H1 (cell line): ENCODE measurements at regions not wholly inside any gene's neighbourhood (a gene's known extent, or its start where the extent isn't known, plus 50 kb on each side); places are given as distances from the start of the nearest gene placed in this dataset.

ENCODE experiments used
- BRCA1 ChIP-seq: IDR thresholded peaks from 2 replicates; pipeline ENCODE4 v1.6.1; 2012; ENCODE audit warnings: low read depth, low read length, improper control_type of control experiment
- CREB1 ChIP-seq: IDR thresholded peaks from 2 replicates; pipeline ENCODE4 v1.6.1; 2012; ENCODE audit warnings: inconsistent platforms
- EP300 ChIP-seq, 2 experiments: IDR thresholded peaks; 1 replicate in 1 of 2; 2 replicates in 1 of 2; pipeline ENCODE4 v1.6.1; 2011 to 2012; ENCODE audit warnings: low read depth in 2 of 2, low read length in 2 of 2, mild to moderate bottlenecking in 2 of 2, borderline replicate concordance in 1 of 2, inconsistent platforms in 1 of 2, moderate library complexity in 1 of 2
- NRF1 ChIP-seq: IDR thresholded peaks from 2 replicates; pipeline ENCODE4 v1.6.1; 2011; ENCODE audit warnings: mild to moderate bottlenecking, low read depth, low read length, improper control_type of control experiment
- POLR2A ChIP-seq, 2 experiments: IDR thresholded peaks; 1 replicate in 1 of 2; 2 replicates in 1 of 2; pipeline ENCODE4 v1.6.1; 2011; ENCODE audit warnings: low read depth in 2 of 2, low read length in 2 of 2, mild to moderate bottlenecking in 2 of 2; ENCODE audit errors: control extremely low read depth in 1 of 2
- POLR2AphosphoS5 ChIP-seq: IDR thresholded peaks from 2 replicates; pipeline ENCODE4 v1.6.1; 2011; ENCODE audit warnings: low read depth, low read length
- RFX5 ChIP-seq: IDR thresholded peaks from 2 replicates; pipeline ENCODE4 v1.6.1; 2011; ENCODE audit warnings: low read depth, low read length, improper control_type of control experiment, borderline replicate concordance
- SRF ChIP-seq: IDR thresholded peaks from 2 replicates; pipeline ENCODE4 v1.6.1; 2011; ENCODE audit warnings: mild to moderate bottlenecking, low read depth, low read length, moderate library complexity
- TAF1 ChIP-seq: IDR thresholded peaks from 2 replicates; pipeline ENCODE4 v1.6.1; 2011; ENCODE audit warnings: mild to moderate bottlenecking, low read depth, low read length
- TBP ChIP-seq: IDR thresholded peaks from 2 replicates; pipeline ENCODE4 v1.6.1; 2011; ENCODE audit warnings: low read depth, low read length, improper control_type of control experiment
- TF ChIP-seq, protein P1 (sequence below), 3 experiments: IDR thresholded peaks; 1 replicate in 2 of 3; 2 replicates in 1 of 3; pipeline versions ENCODE4 v1.5.1 to v1.6.1; 2011; ENCODE audit warnings: low read length in 3 of 3, mild to moderate bottlenecking in 3 of 3, inconsistent platforms in 2 of 3, low read depth in 1 of 3, moderate library complexity in 1 of 3; ENCODE audit not compliant: insufficient read depth in 1 of 3; ENCODE audit errors: control extremely low read depth in 1 of 3

DNA sequence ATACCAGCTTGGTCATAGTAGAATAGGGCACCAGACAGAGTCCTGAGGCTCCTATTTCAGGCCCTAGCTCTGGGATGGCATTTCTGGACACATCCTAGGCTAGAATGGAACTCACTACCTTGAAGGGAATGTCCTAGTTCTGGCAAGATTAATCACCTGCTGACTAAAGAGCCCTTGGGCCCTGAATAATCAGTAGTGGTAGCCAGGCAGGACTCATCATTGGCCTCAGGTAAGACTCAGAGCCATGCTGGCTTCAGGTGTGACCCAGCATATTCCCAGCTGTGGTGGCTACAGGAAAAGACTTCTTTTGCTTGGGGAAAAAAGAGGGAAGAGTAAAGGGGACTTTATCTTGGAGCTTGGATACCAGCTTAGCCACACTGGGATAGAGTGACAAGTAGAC lies 131.0 kb upstream of the SRD5A2 start:
- TF ChIP-seq, protein P1, sequence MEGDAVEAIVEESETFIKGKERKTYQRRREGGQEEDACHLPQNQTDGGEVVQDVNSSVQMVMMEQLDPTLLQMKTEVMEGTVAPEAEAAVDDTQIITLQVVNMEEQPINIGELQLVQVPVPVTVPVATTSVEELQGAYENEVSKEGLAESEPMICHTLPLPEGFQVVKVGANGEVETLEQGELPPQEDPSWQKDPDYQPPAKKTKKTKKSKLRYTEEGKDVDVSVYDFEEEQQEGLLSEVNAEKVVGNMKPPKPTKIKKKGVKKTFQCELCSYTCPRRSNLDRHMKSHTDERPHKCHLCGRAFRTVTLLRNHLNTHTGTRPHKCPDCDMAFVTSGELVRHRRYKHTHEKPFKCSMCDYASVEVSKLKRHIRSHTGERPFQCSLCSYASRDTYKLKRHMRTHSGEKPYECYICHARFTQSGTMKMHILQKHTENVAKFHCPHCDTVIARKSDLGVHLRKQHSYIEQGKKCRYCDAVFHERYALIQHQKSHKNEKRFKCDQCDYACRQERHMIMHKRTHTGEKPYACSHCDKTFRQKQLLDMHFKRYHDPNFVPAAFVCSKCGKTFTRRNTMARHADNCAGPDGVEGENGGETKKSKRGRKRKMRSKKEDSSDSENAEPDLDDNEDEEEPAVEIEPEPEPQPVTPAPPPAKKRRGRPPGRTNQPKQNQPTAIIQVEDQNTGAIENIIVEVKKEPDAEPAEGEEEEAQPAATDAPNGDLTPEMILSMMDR (IDR thresholded peaks at IDR 0.05; ENCODE audit: control extremely low read depth in 1 of 3, insufficient read depth in 1 of 3, low read depth in 1 of 3, low read length in 3 of 3), result no peak
- TF ChIP-seq BRCA1 (no peak), TBP (no peak), EP300 (IDR thresholded peaks at IDR 0.05; ENCODE audit: borderline replicate concordance in 1 of 2, low read depth in 2 of 2, low read length in 2 of 2) (no peak), TAF1 (no peak), NRF1 (no peak), RFX5 (no peak), POLR2A (IDR thresholded peaks at IDR 0.05; ENCODE audit: control extremely low read depth in 1 of 2, low read depth in 2 of 2, low read length in 2 of 2) (no peak), CREB1 (no peak), SRF (no peak), POLR2AphosphoS5 (no peak)
